HG03457 (cell line): ENCODE measurements at regions not wholly inside any gene's neighbourhood (a gene's known extent, or its start where the extent isn't known, plus 50 kb on each side); places are given as distances from the start of the nearest gene placed in this dataset.
"Not testable (repeated sequence)": the region's sequence is repeated elsewhere in the genome, so short reads cannot be mapped to it uniquely, and the experiment has no call there.

Experiments
- ATAC-seq: cut with Tn5 transposase; IDR thresholded peaks from one replicate; pipeline ENCODE4 v1.9.1; 2021; ENCODE audit warnings: moderate number of reproducible peaks; ENCODE audit not compliant: unreplicated experiment

DNA sequence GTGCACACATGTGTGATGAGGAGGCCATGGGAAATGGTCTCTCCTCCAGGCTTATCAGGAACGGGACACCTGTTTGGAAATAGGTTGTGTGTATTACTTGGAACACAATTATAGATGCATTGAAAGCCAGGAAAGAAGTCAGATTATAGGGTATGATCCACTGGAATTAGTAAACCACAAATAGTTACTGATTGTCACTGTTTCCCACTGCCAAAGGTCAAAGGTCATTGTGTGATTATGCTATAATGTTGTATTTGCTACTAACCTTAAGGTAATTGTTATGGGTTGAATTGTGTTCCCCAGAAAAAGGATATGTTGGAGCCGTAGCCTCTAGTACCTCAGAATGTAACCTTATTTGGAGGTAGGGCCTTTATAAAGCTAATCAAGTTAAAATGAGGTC lies 129.9 kb upstream of the FBXO33 start:
- ATAC-seq = no peak

DNA sequence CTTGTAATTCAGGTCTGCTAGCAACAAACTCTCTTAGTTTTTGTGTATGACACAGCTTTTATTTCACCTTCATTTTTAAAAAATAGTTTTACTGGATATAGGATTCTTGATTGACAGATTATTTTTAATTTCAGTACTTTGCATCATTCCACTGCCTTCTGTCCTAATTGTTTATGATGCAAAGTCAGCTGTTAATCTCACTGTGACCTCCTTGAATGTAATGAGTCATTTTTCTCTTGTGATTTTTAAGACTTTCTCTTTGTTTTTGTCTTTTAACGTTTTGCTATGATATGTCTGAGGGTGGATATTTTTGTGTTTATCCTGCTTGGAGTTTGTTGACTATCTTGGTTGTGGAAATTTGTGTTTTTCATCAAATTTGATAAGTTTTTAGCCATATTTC lies 126.3 kb upstream of the FBXO33 start:
- no peak for ATAC-seq

DNA sequence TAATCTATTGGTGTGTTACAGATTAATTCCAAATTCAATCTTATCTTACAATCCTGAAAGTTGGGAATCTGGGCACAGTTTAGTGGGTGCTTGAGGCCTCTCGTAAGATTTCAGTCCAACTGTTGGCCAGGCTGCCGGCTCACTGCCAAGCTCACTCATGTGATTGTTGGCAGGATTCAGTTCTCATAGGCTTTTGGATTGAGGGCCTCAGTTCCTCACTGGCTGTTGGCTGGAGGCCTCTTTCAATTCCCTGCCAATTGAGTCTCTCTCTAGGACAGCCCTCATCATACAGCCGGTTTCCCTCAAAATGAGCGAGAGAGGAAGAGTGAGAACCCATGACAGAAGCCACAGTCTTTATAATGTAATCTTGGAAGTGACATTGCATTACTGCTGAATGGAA lies 123.5 kb upstream of the FBXO33 start:
- no peak for ATAC-seq

DNA sequence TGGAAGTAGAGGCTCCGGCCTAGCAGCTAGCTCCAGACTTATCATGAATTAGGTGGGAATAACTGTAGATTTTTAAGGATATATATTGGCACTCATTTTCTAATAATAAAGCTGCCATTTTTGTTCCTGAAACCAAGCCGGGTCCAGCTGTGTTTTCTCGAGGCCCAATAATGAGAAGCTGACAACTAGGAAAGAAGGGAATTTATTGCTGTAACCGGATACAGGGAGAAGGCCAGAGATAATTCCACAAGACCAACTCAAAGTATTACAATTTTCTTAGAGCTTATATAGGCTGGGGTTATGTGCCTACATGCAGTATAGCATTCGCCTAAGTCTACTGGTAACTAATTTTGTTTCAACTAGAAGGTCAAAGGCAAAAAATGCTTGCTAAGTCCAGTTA lies 122.3 kb upstream of the FBXO33 start:
- ATAC-seq = no peak

DNA sequence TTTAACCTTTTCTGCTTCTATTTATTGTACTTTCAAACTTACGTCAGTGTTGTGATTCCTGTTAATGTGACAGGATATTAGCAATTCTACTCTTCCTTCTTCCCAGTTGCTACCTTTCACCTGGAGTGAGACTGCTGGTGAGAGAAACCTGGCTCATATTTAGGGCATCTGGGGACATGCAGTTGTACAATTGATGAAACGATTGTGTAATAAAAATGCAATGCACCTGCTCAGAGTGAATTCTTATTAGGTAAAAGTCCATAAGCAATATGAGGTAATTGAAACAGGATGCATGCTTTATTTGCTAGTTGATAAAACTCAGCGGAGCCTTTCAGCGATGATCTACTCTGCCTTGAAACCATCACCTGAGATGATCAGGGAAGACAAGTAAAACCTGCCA lies 116.1 kb upstream of the FBXO33 start:
- no peak for ATAC-seq

DNA sequence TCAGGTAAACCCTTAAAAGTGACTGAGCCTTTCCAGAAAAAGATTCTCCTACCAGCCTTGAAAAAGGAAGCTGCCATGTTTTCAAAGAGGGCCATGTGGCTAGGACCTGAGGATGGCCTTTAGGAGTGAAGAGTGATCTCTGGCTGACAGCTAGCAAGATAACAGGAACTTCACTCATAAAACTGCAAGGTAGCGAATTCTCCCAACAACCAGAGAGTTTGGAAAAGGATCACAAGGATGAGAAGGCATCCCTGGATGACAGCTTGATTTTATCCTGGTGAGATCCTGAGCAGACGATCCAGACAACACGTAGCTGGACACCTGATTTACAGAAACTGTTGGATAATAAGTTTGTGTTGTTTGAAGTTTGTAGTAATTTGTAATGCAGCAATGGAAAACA lies 115.6 kb upstream of the FBXO33 start:
- no peak for ATAC-seq

DNA sequence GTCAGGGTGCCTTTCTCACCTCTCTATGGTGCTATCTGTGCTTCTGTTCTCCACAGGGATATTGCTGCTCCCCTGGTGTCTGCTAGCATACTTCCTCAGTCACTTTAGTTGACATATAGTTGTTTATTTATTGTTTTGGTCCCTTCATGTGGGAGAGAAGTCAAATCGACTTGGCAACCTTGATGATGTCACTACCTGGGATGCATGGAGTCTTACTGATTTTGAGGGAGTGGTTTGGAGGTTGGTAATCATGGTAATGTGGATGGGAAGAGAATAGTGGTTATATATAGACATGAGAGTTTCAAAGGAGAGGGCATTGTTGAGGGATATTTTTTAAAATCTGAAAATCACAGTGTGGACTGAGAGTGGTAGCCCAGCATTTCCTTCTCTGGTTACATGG lies 73.6 kb upstream of the FBXO33 start:
- ATAC-seq = no peak

DNA sequence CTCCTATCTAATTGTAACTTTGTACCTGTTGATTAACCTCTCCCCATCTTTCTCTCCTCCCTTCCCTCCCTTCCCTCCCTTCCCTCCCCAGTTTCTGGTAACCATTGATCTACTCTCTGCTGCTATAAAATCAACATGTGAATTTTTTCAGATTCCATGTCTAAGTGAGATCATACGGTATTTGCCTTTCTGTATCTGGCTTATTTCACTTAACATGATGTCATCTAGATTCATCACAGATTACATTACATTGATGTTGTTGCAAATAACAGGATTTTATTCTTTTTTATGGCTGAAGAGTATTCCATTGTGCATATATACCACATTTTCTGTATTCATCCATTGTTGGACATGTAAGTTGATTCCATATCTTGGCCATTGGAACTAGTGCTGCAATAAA lies 68.0 kb upstream of the FBXO33 start:
- no peak for ATAC-seq

DNA sequence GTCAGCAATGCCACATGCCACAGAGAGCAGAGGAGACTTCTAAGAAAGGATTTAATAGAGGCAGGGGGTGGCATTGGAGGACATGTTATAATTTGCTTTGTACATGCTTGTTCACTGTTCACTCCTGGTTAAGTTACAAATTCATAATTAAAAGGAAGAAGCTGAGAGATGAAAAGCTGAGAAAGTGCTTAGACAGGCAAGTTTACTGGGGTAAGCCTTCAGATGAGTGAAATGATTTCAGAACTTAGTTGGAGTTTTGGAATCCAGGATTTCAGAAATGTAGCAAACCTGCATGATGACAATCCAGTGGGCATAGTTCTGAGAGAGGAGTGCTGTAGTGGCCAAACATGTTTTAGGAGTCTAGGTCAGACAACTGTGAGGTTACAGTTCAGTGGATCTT lies 67.3 kb upstream of the FBXO33 start:
- no peak for ATAC-seq

DNA sequence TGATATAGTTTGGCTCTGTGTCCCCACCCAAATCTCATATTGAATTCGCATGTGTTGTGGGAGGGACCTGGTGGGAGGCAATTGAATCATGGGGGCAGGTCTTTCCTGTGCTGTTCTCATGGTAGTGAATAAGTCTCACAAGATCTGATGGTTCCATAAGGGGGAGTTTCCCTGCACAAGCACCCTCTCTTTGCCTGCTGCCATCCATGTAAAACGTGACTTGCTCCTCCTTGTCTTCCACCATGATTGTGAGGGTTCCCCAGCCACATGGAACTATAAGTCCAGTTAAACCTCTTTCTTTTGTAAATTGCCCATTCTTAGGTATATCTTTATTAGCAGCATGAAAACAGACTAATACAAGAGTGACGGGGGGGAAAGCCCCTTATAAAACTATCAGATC lies 65.4 kb upstream of the FBXO33 start:
- not testable (repeated sequence) for ATAC-seq

DNA sequence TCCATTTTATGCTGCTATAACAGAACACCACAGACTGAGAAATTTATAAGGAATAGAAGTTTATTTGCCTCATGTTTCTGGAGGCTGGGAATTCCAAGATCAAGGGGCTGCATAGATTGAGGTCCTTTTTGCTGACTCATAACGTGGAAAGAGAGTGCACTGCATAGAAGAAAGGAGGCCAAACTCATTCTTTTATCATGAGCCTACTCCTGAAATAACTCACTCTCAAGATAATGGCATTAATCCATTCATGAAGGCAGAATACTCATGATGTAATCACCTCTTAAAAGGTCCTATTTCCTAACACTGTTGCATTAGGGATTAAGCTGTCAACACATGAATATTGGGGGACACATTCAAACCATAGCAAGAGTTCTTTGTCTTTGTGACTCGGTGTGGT lies 60.0 kb upstream of the FBXO33 start:
- ATAC-seq = no peak

DNA sequence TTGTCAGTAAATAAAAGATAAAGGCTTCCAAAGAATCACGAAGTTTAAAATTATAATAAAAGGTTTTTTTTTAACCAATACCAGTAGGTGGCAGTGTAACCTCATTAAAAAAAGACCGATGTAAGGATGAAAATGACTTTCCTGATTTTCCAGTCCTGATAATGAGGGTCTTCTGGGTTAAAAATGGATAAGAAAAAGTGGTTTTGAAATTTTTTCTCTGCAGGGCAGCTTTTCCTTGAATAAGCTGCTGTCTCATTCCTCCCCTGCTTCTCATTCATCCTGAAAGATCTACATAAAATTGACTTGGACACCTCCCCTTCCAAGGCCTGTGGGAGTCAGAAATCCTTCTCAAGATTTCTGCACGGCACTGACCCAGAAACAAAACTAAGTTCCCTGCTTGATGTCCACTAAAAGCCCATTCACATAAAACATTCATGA lies 58.9 kb upstream of the FBXO33 start:
- no peak for ATAC-seq

DNA sequence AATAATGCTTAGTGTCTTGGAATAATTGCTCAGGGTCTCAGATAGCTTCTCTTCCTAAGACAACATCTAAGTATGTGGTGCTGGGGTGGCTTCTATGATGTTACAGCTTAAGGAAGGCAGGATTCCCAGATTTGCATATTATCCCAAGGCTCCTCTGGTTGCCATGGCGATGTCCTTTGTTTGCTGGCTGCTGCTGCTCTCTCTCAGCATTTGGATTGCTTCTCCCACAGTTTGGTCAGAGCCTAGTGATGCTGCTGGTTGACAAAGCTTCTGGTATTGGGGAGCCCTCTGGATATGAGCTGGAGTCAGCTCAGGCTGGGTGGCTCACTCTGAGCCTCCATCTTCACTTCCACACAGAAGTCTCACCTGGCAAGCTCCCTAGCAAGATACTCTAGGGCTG lies 56.4 kb upstream of the FBXO33 start:
- ATAC-seq = no peak

DNA sequence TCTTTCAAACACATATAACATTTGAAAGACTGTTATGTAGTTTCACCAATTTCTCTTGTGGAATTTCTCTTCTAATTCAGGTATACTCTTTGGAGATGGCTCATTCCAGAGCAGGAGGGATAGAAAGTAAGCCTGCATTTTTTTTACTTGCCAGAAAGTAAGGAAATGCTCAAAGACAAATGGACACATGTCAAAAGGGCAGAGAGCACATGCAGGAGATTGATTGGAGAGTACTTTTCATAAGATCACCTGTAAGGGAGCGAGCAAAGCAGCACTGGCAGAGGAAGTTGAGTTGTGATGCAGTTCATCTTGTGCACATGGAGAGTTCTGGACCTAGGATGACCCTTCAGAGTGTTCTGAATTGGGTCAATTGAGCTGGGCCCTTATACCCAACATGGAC lies 51.4 kb upstream of the FBXO33 start:
- ATAC-seq = no peak
